HG03280 (cell line): ENCODE measurements at regions not wholly inside any gene's neighbourhood (a gene's known extent, or its start where the extent isn't known, plus 50 kb on each side); places are given as distances from the start of the nearest gene placed in this dataset.
"Not testable (repeated sequence)": the region's sequence is repeated elsewhere in the genome, so short reads cannot be mapped to it uniquely, and the experiment has no call there.

Experiments
- ATAC-seq: cut with Tn5 transposase; IDR thresholded peaks from one replicate; pipeline ENCODE4 v1.9.1; 2021; ENCODE audit warnings: mild to moderate bottlenecking, moderate library complexity; ENCODE audit not compliant: unreplicated experiment

DNA sequence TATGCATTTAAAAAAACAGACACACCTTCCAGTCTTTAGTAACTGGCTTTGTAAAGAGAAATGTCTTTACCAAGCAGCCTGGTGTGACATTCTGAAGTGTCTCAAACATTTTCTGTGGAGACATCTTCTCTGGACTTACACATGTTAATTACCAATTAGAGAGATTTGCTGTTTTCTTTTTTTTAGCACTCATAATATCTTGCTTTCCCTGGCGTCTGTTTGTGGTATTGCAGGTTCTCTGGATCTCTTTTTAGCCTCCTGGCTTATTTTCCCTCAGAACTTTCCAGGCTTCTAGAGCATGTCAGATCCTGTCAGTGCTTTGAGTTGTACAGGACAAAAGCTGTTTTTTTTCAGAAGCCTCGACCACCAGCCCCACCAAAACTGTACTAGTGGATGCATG is 92.5 kb downstream of the MSX2 start:
- no peak for ATAC-seq

DNA sequence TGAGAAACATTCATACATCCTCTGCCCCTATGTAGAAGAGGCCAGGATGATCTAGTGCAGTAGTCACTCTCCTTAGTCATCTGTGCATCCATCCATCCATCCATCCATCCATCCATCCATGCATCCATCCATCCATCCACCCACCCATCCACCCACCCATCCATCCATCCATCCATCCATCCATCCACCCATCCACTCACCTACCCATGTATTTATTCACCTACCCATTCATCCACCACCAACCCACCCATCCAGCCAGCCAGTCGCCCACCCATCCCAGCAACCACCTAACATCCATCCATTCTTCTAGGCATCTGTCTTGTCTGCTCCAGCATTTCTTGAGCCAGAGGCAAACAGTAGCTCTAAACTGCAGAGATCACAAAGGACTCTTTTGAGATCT is 87.1 kb downstream of the MSX2 start:
- ATAC-seq = no peak

GRCh38 chr5:174810796-174811195 is 86.4 kb downstream of the MSX2 start:
- ATAC-seq = no peak

GRCh38 chr5:174807471-174807870 is 83.1 kb downstream of the MSX2 start:
- ATAC-seq = no peak

DNA sequence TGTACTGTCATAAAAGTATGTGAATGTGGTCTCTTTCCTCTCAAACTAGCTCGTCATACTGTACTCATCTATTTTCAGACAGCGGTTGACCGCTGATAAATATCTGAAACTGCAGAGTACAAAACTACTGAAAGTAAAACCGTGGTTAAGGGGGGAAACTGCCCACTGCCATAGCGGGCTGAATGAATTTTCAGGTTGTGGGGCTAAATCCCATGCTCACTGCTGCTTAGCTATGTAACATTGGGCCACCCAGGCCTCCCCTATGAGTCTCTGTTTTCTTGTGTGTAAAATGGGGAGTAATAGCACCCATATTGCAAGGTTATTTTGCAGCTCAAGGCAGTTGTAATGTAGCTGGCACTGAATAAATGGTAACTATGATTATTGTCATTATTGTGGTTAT is 82.3 kb downstream of the MSX2 start:
- ATAC-seq = no peak

DNA sequence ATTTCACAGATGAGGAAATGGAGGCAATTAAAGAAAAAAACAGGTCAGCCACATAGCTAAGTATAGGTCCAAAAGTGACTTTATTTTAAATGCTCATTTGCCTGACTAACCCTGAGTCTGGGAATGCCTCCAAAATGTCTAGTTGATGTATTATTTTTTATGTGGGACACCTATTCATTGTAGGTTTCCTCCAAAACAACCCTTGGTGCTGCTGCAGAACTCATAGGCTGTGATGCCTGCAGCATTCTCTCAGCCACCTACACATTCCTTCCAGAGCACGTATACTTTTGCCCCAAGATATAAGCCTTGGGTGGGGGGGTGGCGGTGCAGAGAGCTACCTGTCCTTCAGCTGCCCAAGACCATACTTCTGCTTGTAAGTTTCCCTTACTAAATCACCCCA is 77.4 kb downstream of the MSX2 start:
- ATAC-seq = no peak

DNA sequence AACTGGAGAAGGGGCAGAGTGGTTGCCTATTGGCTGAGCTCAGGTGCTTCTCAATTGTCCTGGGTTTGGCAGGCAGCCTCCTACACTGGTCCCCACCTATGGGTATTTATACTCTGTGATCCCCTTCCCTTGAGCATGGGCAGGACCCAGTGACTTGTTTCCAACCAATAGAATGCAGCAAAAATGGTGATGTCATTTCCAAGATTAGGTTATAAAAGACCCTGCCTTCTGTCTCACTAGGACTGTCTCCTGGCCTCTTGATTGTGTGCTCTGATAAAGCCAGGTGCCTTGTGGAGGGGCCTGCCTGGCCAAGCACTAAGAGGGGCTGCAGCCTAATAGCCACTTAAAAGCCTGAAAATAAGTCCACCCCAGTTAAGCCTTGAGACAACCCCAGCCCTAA is 76.1 kb downstream of the MSX2 start:
- no peak for ATAC-seq

DNA sequence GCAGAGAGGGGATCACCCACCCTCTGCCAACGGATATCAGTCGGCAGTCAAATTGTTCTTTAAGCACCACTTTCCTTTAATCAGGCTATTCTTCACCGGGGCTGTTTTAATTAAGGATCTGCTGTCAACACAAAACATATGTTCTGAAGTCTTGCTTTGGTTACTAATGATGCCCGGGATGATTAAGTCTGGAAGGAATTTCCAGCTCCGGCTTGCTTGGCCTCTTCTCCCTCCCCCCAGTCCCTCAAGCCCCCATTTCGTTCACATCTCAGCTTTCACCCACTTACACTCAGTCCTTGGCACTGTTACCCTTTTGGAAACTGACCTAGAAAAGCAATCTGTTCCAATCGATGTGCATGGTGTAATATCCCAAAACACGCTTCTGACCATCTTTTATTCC is 74.7 kb downstream of the MSX2 start:
- ATAC-seq = no peak

- ATAC-seq = no peak
These were observed 74.2 kb downstream of the MSX2 start for GRCh38 chr5:174798551-174798951.

GRCh38 chr5:174796711-174797192 is 72.4 kb downstream of the MSX2 start:
- no peak for ATAC-seq

DNA sequence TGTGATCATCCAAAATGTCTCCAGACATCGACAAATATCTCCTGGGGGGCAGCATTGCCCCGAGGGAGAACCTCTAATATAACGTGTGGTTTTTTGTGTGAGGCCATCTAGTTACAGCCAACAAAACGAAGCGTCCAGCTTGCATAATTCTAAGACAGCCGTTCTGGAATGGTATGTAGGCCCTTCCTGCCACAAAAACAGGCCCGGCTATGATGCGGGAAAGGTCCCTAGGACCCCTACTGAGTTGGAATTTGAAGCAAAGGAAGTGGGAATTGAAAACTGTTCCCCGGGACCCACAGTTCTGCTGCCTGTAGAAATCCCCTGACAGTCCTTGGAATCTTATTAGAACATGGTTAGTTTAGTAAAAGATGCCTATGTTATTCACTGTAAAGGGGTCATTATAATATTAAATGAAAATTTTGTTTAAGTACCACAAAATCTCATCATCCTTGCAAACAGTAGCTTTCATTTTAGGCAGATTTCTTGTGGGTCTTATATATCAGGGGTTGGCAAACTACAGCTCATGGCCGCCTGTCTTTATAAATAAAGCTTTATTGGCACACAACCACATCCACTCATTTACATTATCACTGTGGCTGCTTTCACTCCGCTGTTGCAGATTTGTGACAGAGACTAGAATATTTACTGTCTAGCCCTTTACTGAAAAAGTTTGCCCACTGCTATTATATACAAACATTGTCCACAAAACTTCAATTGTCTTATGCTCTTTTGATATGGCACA is 70.7 kb downstream of the MSX2 start:
- no peak for ATAC-seq

- ATAC-seq = peak; percentile 71
These were observed 69.4 kb downstream of the MSX2 start for GRCh38 chr5:174793684-174794328.

DNA sequence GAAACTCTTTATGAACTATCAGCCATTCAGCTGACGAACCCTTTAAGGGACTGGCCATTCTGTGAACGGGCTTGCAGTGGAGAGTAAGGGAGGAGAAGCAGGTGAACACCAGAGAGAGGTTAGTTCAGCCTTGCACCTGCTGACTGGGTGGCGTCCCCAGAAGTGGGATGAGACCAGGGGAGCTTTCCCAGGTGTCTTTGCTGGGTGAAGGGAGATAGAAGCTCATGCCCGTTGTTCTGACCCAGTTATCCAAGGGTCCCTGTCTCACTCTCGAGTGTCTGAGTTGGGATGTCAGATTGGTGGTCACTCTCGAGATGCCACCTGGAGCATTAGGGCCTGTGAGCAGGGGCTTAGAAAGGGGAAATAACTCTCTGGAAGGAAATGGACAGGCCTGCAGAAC is 68.7 kb downstream of the MSX2 start:
- no peak for ATAC-seq

- ATAC-seq = not testable (repeated sequence)
These were observed 67.9 kb downstream of the MSX2 start for GRCh38 chr5:174792265-174792664.

- no peak for ATAC-seq
These were observed 66.5 kb downstream of the MSX2 start for GRCh38 chr5:174790906-174791305.

GRCh38 chr5:174789596-174789995 is 65.2 kb downstream of the MSX2 start:
- no peak for ATAC-seq

DNA sequence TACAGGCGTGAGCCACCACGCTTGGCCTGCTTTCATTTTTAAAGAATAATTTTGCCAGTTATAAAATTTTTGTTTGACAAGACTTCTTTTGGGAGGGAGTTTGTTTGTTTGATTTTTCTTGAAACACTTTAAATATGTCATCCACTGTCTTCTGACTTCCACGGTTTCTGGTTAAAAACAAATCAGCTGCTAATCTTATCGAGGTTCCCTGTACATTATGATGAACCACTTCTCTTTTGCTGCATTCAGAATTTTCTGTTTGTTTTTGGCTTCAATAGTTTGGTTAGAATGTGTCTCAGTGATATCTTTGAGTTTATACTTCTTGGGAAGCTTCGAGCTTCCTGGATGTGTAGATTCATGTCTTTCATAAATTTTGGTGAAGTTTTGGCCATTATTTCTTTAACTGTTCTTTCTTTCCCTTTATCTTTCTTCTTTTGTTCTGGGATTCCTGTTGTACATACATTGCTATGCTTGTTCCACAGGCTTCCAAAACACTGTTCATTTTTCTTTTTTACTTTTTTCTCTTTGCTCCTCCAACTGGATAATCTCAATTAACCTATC is 60.8 kb downstream of the MSX2 start:
- no peak for ATAC-seq
